Right lobe of liver (tissue), 4 donors: ENCODE measurements at regions not wholly inside any gene's neighbourhood (a gene's known extent, or its start where the extent isn't known, plus 50 kb on each side); places are given as distances from the start of the nearest gene placed in this dataset.

Experiments
- CTCF ChIP-seq, 4 donors: fragments of 200-600 bp in 3 of 4; fragments of 450-650 bp in 1 of 4; IDR thresholded peaks; one replicate each; pipeline versions ENCODE4 v1.5.1 to v1.8.0; 2016 to 2022; ENCODE audit warnings: antibody characterized with exemption in 4 of 4, mild to moderate bottlenecking in 2 of 4
- POLR2A ChIP-seq: fragments of 450-650 bp; IDR thresholded peaks from one replicate; pipeline ENCODE4 v1.6.1; 2017; ENCODE audit warnings: antibody characterized with exemption, mild to moderate bottlenecking
- donor health status: DM: no; HTN: no; CAD: no.
- donor health status: DM: no; HTN: no; CAD: no.
- donor health status: DM: no; HTN: yes; CAD: no.

DNA sequence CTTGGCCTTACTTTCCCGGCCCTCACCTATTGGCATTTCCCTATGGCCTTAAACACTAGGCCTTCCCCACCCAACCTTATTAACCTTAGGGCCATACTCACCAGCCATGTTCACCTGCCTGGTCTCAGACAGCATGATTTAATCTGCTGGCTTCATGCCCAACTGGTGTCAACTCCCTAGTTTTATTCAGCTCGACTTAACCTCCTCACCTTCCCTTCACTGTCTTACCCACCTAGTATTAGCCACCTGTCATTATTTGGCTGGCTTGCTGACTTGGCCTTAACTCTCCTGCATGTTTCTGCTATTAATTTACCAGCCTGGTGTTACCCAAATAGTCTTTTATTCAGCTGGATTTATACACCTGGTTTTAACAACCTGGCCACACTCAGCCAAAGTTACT, 136.0 kb upstream of the ZSWIM2 start:
- TF ChIP-seq POLR2A = no peak
- TF ChIP-seq CTCF (IDR thresholded peaks at IDR 0.05) = no peak
